Gastrocnemius medialis (tissue), 4 donors: ENCODE measurements at regions not wholly inside any gene's neighbourhood (a gene's known extent, or its start where the extent isn't known, plus 50 kb on each side); places are given as distances from the start of the nearest gene placed in this dataset.

Source experiments
- CTCF ChIP-seq, 5 experiments: fragments of 450-650 bp in 3 of 5; fragments of 200-600 bp in 2 of 5; sonication (generic) in 2 of 5; IDR thresholded peaks in 4 of 5; conservative IDR thresholded peaks in 1 of 5; 1 replicate in 4 of 5; 2 replicates in 1 of 5; pipeline ENCODE4 v1.5.1; 2016 to 2019; ENCODE audit warnings: antibody characterized with exemption in 5 of 5, mild to moderate bottlenecking in 3 of 5, moderate library complexity in 3 of 5
- POLR2A ChIP-seq, 2 donors: fragments of 450-650 bp; IDR thresholded peaks; one replicate each; pipeline ENCODE4 v1.6.1; 2017; ENCODE audit warnings: antibody characterized with exemption in 2 of 2, mild to moderate bottlenecking in 2 of 2, moderate library complexity in 2 of 2

GRCh38 chr9:32701321-32702022 lies 66.0 kb upstream of the TAF1L start:
- no peak for TF ChIP-seq CTCF (IDR thresholded peaks at IDR 0.05 in 4 of 5, conservative IDR thresholded peaks at IDR 0.05 in 1 of 5)
- no peak for TF ChIP-seq POLR2A (IDR thresholded peaks at IDR 0.05)
